IMR-90 (cell line): ENCODE measurements at regions not wholly inside any gene's neighbourhood (a gene's known extent, or its start where the extent isn't known, plus 50 kb on each side); places are given as distances from the start of the nearest gene placed in this dataset.

Source experiments
- CTCF ChIP-seq: conservative IDR thresholded peaks from 2 replicates; pipeline ENCODE4 v1.5.1; 2012; ENCODE audit warnings: mild to moderate bottlenecking, low read depth, low read length, improper control_type of control experiment
- MAFK ChIP-seq: IDR thresholded peaks from 2 replicates; pipeline ENCODE4 v1.6.1; 2012; ENCODE audit warnings: low read depth, low read length, improper control_type of control experiment
- MAZ ChIP-seq: IDR thresholded peaks from 2 replicates; pipeline ENCODE4 v1.6.1; 2012; ENCODE audit warnings: low read depth, mild to moderate bottlenecking, low read length, improper control_type of control experiment, moderate library complexity, borderline replicate concordance
- POLR2A ChIP-seq: IDR thresholded peaks from 2 replicates; pipeline ENCODE4 v1.6.1; 2012; ENCODE audit warnings: mild to moderate bottlenecking, low read depth, low read length
- USF2 ChIP-seq: fragments of 150-350 bp; IDR thresholded peaks from 2 replicates; pipeline ENCODE4 v1.6.1; 2017; ENCODE audit warnings: mild to moderate bottlenecking, antibody characterized with exemption, low read length, low read depth

GRCh38 chr6:134691180-134691579 is 258.7 kb downstream of the ALDH8A1 start:
- TF ChIP-seq POLR2A (no peak), CTCF (no peak), USF2 (no peak), MAZ (no peak), MAFK (no peak)
